Keratinocyte (primary cell): ENCODE measurements at regions not wholly inside any gene's neighbourhood (a gene's known extent, or its start where the extent isn't known, plus 50 kb on each side); places are given as distances from the start of the nearest gene placed in this dataset.

Source experiments
- DNase-seq: peaks from one replicate; pipeline ENCODE4 v3.0.0-alpha.2; 2011; ENCODE audit warnings: low read depth, missing footprints, low spot score
- FAIRE-seq: peaks from 2 replicates; lab custom pipeline; 2011; peaks lifted over from hg19 to GRCh38; lab: Jason Lieb, UNC
- H2AFZ ChIP-seq: 2 replicates; pipeline ENCODE4 v1.6.0; 2012; ENCODE audit warnings: low read length, control low read depth, inconsistent platforms; ENCODE audit not compliant: control insufficient read depth
- H3K27ac ChIP-seq: 2 replicates; pipeline ENCODE4 v1.5.1; 2011; ENCODE audit warnings: low read length; ENCODE audit not compliant: control insufficient read depth, insufficient read depth
- H3K27me3 ChIP-seq: 3 replicates; pipeline ENCODE4 v1.6.0; 2011; ENCODE audit warnings: low read length; ENCODE audit not compliant: control insufficient read depth, insufficient read depth; ENCODE audit errors: extremely low read depth
- H3K36me3 ChIP-seq, 2 experiments: 2 replicates in 1 of 2; 3 replicates in 1 of 2; pipeline ENCODE4 v1.5.1; 2011; ENCODE audit warnings: low read length in 2 of 2, mild to moderate bottlenecking in 1 of 2; ENCODE audit not compliant: control insufficient read depth in 2 of 2, insufficient read depth in 2 of 2; ENCODE audit errors: extremely low read depth in 1 of 2
- H3K4me1 ChIP-seq: 3 replicates; pipeline ENCODE4 v1.5.1; 2011; ENCODE audit warnings: low read length; ENCODE audit not compliant: control insufficient read depth, insufficient read depth; ENCODE audit errors: extremely low read depth
- H3K4me2 ChIP-seq: 3 replicates; pipeline ENCODE4 v1.6.0; 2011; ENCODE audit warnings: low read depth, low read length; ENCODE audit not compliant: control insufficient read depth, insufficient read depth; ENCODE audit errors: extremely low read depth
- H3K4me3 ChIP-seq, 3 experiments: fragments of 200-600 bp in 1 of 3; sonication (generic) in 1 of 3; 2 replicates in 2 of 3; 3 replicates in 1 of 3; pipeline ENCODE4 v1.5.1; 2011 to 2016; ENCODE audit warnings: low read length in 3 of 3, mild to moderate bottlenecking in 3 of 3, control low read depth in 2 of 3, inconsistent platforms in 1 of 3, low read depth in 1 of 3, mixed read lengths in 1 of 3, mixed run types in 1 of 3, moderate library complexity in 1 of 3; ENCODE audit not compliant: control insufficient read depth in 2 of 3, insufficient read depth in 2 of 3; ENCODE audit errors: extremely low read depth in 1 of 3
- H3K79me2 ChIP-seq: 2 replicates; pipeline ENCODE4 v1.6.0; 2012; ENCODE audit warnings: low read length; ENCODE audit not compliant: control insufficient read depth, insufficient read depth
- H3K9ac ChIP-seq: 3 replicates; pipeline ENCODE4 v1.6.0; 2011; ENCODE audit warnings: low read length; ENCODE audit not compliant: control insufficient read depth, insufficient read depth; ENCODE audit errors: extremely low read depth
- H3K9me1 ChIP-seq: 3 replicates; pipeline ENCODE4 v1.6.0; 2011; ENCODE audit warnings: low read length; ENCODE audit not compliant: control insufficient read depth, insufficient read depth; ENCODE audit errors: extremely low read depth
- H3K9me3 ChIP-seq: 2 replicates; pipeline ENCODE4 v1.5.1; 2012; ENCODE audit warnings: low read depth, low read length; ENCODE audit not compliant: control insufficient read depth
- H4K20me1 ChIP-seq: 3 replicates; pipeline ENCODE4 v1.6.0; 2011; ENCODE audit warnings: low read length; ENCODE audit not compliant: control insufficient read depth, insufficient read depth; ENCODE audit errors: extremely low read depth
- CTCF ChIP-seq, 3 experiments: IDR thresholded peaks in 1 of 3; conservative IDR thresholded peaks in 1 of 3; optimal IDR thresholded peaks in 1 of 3; 2 replicates in 2 of 3; 3 replicates in 1 of 3; pipeline versions ENCODE3 to v1.5.1; 2011; ENCODE audit warnings: low read length in 3 of 3, mild to moderate bottlenecking in 3 of 3, moderate library complexity in 2 of 3, control low read depth in 1 of 3, inconsistent platforms in 1 of 3; ENCODE audit not compliant: insufficient read depth in 2 of 3; ENCODE audit errors: extremely low read depth in 1 of 3
- EZH2 ChIP-seq: IDR thresholded peaks from one replicate; pipeline ENCODE4 v1.6.1; 2012; ENCODE audit warnings: inconsistent platforms, mild to moderate bottlenecking, low read length, moderate library complexity
- dilution Hi-C: fragments of 300-500 bp; cut with MboI; formaldehyde crosslinking; loops from one replicate; pipeline ENCODE4 v1.7.0; 2020; ENCODE audit warnings: low sequenced_read_pairs; ENCODE audit not compliant: extremely low pct_ligation_motif_present

GRCh38 chr4:54879576-54879975 is 221.8 kb downstream of the KIT start:
- no peaks in the 10 kb centered on the region for H3K36me3 ChIP-seq
- H3K9ac ChIP-seq, result no peak overlapping the region
- DNase-seq (no peak), FAIRE-seq (no peak)
- H3K79me2 ChIP-seq, result no peaks in the 10 kb centered on the region
- H3K4me1 ChIP-seq, result no peaks in the 10 kb centered on the region
- dilution Hi-C loops, result no loop called here
- TF ChIP-seq CTCF (optimal IDR thresholded peaks at IDR 0.05 in 1 of 3, IDR thresholded peaks at IDR 0.05 in 1 of 3, conservative IDR thresholded peaks at IDR 0.05 in 1 of 3; ENCODE audit: extremely low read depth in 1 of 3, insufficient read depth in 2 of 3, low read length in 3 of 3) (no peak), EZH2 (no peak)
- no peak overlapping the region for H3K4me3 ChIP-seq
- no peaks in the 10 kb centered on the region for H3K27me3 ChIP-seq
- no peak overlapping the region for H3K4me2 ChIP-seq
- H2AFZ ChIP-seq, result no peak overlapping the region
- H3K9me1 ChIP-seq, result no peaks in the 10 kb centered on the region
- no peak overlapping the region for H3K27ac ChIP-seq
- no peaks in the 10 kb centered on the region for H3K9me3 ChIP-seq
- no peaks in the 10 kb centered on the region for H4K20me1 ChIP-seq

DNA sequence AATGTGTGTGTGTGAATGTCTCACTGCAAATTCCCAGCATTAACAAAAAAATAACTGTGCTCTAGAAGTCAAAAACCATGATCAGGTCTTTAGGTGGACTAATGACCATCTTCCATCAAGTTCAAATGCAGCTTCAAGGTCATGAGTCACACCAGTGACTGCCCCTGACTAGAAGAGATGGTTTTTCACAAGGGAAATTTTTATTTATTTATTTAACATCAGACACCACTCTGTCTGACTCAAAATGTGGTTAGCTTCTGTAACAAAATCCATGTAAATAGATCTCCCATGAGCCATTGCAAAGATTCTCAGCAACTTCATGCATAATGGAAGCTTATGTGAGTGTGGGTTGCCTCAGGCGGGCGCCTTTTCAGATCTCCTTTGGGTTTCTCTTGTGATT is 219.2 kb downstream of the KIT start:
- FAIRE-seq (no peak), DNase-seq (no peak)
- H3K36me3 ChIP-seq, result no peaks in the 10 kb centered on the region
- no peak overlapping the region for H3K27ac ChIP-seq
- no peaks in the 10 kb centered on the region for H3K4me1 ChIP-seq
- no peak overlapping the region for H2AFZ ChIP-seq
- TF ChIP-seq EZH2, result no peak
- no peak overlapping the region for H3K4me2 ChIP-seq
- no peaks in the 10 kb centered on the region for H3K9me3 ChIP-seq
- dilution Hi-C loops, result no loop called here
- no peaks in the 10 kb centered on the region for H3K27me3 ChIP-seq
- no peaks in the 10 kb centered on the region for H4K20me1 ChIP-seq
- no peak overlapping the region for H3K9ac ChIP-seq
- no peak overlapping the region for H3K4me3 ChIP-seq
- H3K79me2 ChIP-seq, result no peaks in the 10 kb centered on the region
- no peaks in the 10 kb centered on the region for H3K9me1 ChIP-seq

DNA sequence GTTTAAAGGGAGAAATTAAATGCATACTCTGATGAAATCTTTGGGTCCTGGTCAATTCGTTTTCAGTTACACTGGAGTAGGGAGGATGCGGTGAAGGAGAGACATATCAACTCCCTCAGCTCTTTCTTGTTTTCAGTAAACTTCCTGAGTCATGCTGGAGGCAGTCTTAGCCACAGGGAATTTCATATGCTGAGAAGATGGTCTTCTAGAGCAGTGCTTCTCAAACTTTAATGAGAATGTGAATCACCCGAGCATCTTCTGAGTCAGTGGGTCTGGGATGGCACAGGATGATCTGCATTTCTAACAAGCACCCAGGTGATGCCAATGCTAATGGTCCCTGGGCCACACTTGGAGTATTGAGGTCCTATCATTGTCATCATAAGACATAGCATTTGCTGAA is 214.5 kb downstream of the KIT start:
- Histone ChIP-seq H3K9me3 (no peaks in the 10 kb centered on the region), H2AFZ (no peak overlapping the region), H3K27ac (no peak overlapping the region), H3K79me2 (no peaks in the 10 kb centered on the region), H3K4me2 (no peak overlapping the region), H3K4me3 (no peak overlapping the region), H3K27me3 (no peaks in the 10 kb centered on the region), H4K20me1 (no peaks in the 10 kb centered on the region), H3K36me3 (no peaks in the 10 kb centered on the region), H3K9me1 (no peaks in the 10 kb centered on the region), H3K4me1 (no peaks in the 10 kb centered on the region), H3K9ac (no peak overlapping the region)
- no peak for FAIRE-seq
- no peak for DNase-seq
- dilution Hi-C loops, result no loop called here
- TF ChIP-seq EZH2 (no peak), CTCF (optimal IDR thresholded peaks at IDR 0.05 in 1 of 3, IDR thresholded peaks at IDR 0.05 in 1 of 3, conservative IDR thresholded peaks at IDR 0.05 in 1 of 3; ENCODE audit: extremely low read depth in 1 of 3, insufficient read depth in 2 of 3, low read length in 3 of 3) (no peak)
